H1 (cell line): ENCODE measurements at regions not wholly inside any gene's neighbourhood (a gene's known extent, or its start where the extent isn't known, plus 50 kb on each side); places are given as distances from the start of the nearest gene placed in this dataset.

Experiments used
- CTCF ChIA-PET: fragments of 300-600 bp; sonication (Branson Sonifier 250); formaldehyde crosslinking; loops from one replicate; lab custom pipeline; 2021; ENCODE audit not compliant: partially characterized antibody; lab: Charles Lee
- POLR2A ChIA-PET: fragments of 300-600 bp; sonication (Branson Sonifier 250); formaldehyde crosslinking; loops from one replicate; lab custom pipeline; 2021; ENCODE audit warnings: inconsistent platforms; ENCODE audit not compliant: partially characterized antibody; lab: Charles Lee
- DNase-seq, 2 experiments: peaks; one replicate each; pipeline versions ENCODE4 v3.0.0 to v3.0.0-alpha.2; 2010 to 2022; ENCODE audit warnings: low spot score in 2 of 2, low read depth in 1 of 2, mixed read lengths in 1 of 2
- FAIRE-seq: peaks from 2 replicates; lab custom pipeline; 2011; peaks lifted over from hg19 to GRCh38; lab: Jason Lieb, UNC
- H2AFZ ChIP-seq: 2 replicates; pipeline ENCODE4 v1.8.1; 2012; ENCODE audit warnings: low read length, inconsistent platforms
- H2AK5ac ChIP-seq: 2 replicates; pipeline ENCODE4 v1.6.1; 2013; ENCODE audit warnings: low read depth, low read length
- H2BK120ac ChIP-seq: replicated peaks from 2 replicates; pipeline ENCODE3; 2013; ENCODE audit warnings: low read depth, low read length, inconsistent platforms
- H2BK12ac ChIP-seq: 2 replicates; pipeline ENCODE4 v1.6.1; 2013; ENCODE audit warnings: low read depth, low read length
- H2BK15ac ChIP-seq: 2 replicates; pipeline ENCODE4 v1.6.1; 2013; ENCODE audit warnings: low read length
- H2BK20ac ChIP-seq: 2 replicates; pipeline ENCODE4 v1.6.1; 2013; ENCODE audit warnings: low read length
- H2BK5ac ChIP-seq: 2 replicates; pipeline ENCODE4 v1.6.1; 2013; ENCODE audit warnings: low read depth, low read length
- H3K14ac ChIP-seq: 2 replicates; pipeline ENCODE4 v1.6.1; 2013; ENCODE audit warnings: inconsistent platforms; ENCODE audit not compliant: insufficient read length
- H3K18ac ChIP-seq: 2 replicates; pipeline ENCODE4 v1.6.1; 2013; ENCODE audit warnings: low read length; ENCODE audit errors: extremely low read depth
- H3K23ac ChIP-seq: 2 replicates; pipeline ENCODE4 v1.6.1; 2013; ENCODE audit warnings: inconsistent platforms; ENCODE audit not compliant: insufficient read length
- H3K23me2 ChIP-seq: 2 replicates; pipeline ENCODE4 v1.6.1; 2013; ENCODE audit warnings: low read depth, low read length
- H3K27ac ChIP-seq: 2 replicates; pipeline ENCODE4 v1.6.1; 2011; ENCODE audit warnings: low read depth, low read length, inconsistent platforms
- H3K27me3 ChIP-seq, 4 experiments: replicated peaks in 1 of 4; 1 replicate in 1 of 4; 2 replicates in 3 of 4; pipeline versions ENCODE4 v1.6.1 to v1.8.1; 2011 to 2013; ENCODE audit warnings: low read length in 3 of 4, mild to moderate bottlenecking in 3 of 4, inconsistent platforms in 2 of 4, mixed read lengths in 2 of 4, moderate library complexity in 1 of 4; ENCODE audit not compliant: control insufficient read depth in 3 of 4, insufficient read depth in 3 of 4; ENCODE audit errors: extremely low read depth in 1 of 4
- H3K36me3 ChIP-seq, 4 experiments: 2 replicates each; pipeline versions ENCODE4 v1.6.1 to v1.8.1; 2011 to 2013; ENCODE audit warnings: mild to moderate bottlenecking in 4 of 4, low read length in 3 of 4, moderate library complexity in 2 of 4, control low read depth in 1 of 4, inconsistent platforms in 1 of 4; ENCODE audit not compliant: insufficient read depth in 4 of 4, control insufficient read depth in 2 of 4
- H3K4ac ChIP-seq: replicated peaks from 2 replicates; pipeline ENCODE3; 2013; ENCODE audit warnings: low read length, low read depth, mixed read lengths, inconsistent platforms; ENCODE audit not compliant: insufficient read length
- H3K4me1 ChIP-seq, 4 experiments: replicated peaks in 1 of 4; 1 replicate in 1 of 4; 2 replicates in 3 of 4; pipeline versions ENCODE4 v1.6.1 to v1.8.1; 2011 to 2013; ENCODE audit warnings: low read length in 3 of 4, inconsistent platforms in 2 of 4, mixed read lengths in 1 of 4; ENCODE audit not compliant: insufficient read depth in 4 of 4, control insufficient read depth in 3 of 4
- H3K4me2 ChIP-seq, 2 experiments: 2 replicates each; pipeline versions ENCODE4 v1.6.1 to v1.8.1; 2011 to 2013; ENCODE audit warnings: low read depth in 2 of 2, low read length in 2 of 2, control low read depth in 1 of 2, inconsistent platforms in 1 of 2, mild to moderate bottlenecking in 1 of 2; ENCODE audit not compliant: insufficient read depth in 1 of 2
- H3K4me3 ChIP-seq, 4 experiments: fragments of 200-600, 300-600 bp in 1 of 4; sonication (generic), shearing (Covaris generic), sonication (Bioruptor Twin) in 1 of 4; 2 replicates each; pipeline versions ENCODE4 v1.5.1 to v1.8.1; 2011 to 2016; ENCODE audit warnings: low read length in 4 of 4, low read depth in 3 of 4, control low read depth in 2 of 4, inconsistent platforms in 2 of 4, mild to moderate bottlenecking in 2 of 4, mixed read lengths in 1 of 4, moderate library complexity in 1 of 4; ENCODE audit not compliant: insufficient read depth in 2 of 4; ENCODE audit errors: extremely low read depth in 1 of 4
- H3K56ac ChIP-seq: replicated peaks from 2 replicates; pipeline ENCODE3; 2013; ENCODE audit warnings: low read depth, mild to moderate bottlenecking, mixed read lengths, low read length, inconsistent platforms; ENCODE audit not compliant: insufficient read length
- H3K79me1 ChIP-seq: 2 replicates; pipeline ENCODE4 v1.6.1; 2013; ENCODE audit warnings: low read depth, low read length, control low read depth
- H3K79me2 ChIP-seq, 2 experiments: 2 replicates each; pipeline versions ENCODE4 v1.6.1 to v1.8.1; 2012 to 2013; ENCODE audit warnings: low read length in 2 of 2, mild to moderate bottlenecking in 2 of 2, inconsistent platforms in 1 of 2; ENCODE audit not compliant: insufficient read depth in 2 of 2, control insufficient read depth in 1 of 2
- H3K9ac ChIP-seq, 4 experiments: replicated peaks in 1 of 4; 1 replicate in 1 of 4; 2 replicates in 3 of 4; pipeline versions ENCODE4 v1.6.1 to v1.8.1; 2011 to 2013; ENCODE audit warnings: low read depth in 3 of 4, low read length in 3 of 4, control low read depth in 2 of 4, mild to moderate bottlenecking in 2 of 4, moderate library complexity in 2 of 4, inconsistent platforms in 1 of 4; ENCODE audit errors: extremely low read depth in 1 of 4
- H3K9me3 ChIP-seq, 2 experiments: 2 replicates each; pipeline versions ENCODE4 v1.6.1 to v1.8.1; 2012 to 2013; ENCODE audit warnings: mild to moderate bottlenecking in 2 of 2, moderate library complexity in 2 of 2, control low read depth in 1 of 2, inconsistent platforms in 1 of 2, low read depth in 1 of 2, low read length in 1 of 2, mixed read lengths in 1 of 2; ENCODE audit not compliant: insufficient read depth in 2 of 2
- H4K20me1 ChIP-seq, 2 experiments: replicated peaks in 1 of 2; 2 replicates each; pipeline versions ENCODE3 to v1.8.1; 2011 to 2013; ENCODE audit warnings: inconsistent platforms in 2 of 2, low read length in 2 of 2, mild to moderate bottlenecking in 1 of 2; ENCODE audit not compliant: insufficient read depth in 2 of 2, control insufficient read depth in 1 of 2
- H4K5ac ChIP-seq: 2 replicates; pipeline ENCODE4 v1.6.1; 2013; ENCODE audit warnings: low read length, low read depth, mixed read lengths, inconsistent platforms; ENCODE audit not compliant: insufficient read length
- H4K8ac ChIP-seq: 2 replicates; pipeline ENCODE4 v1.8.0; 2013; ENCODE audit warnings: mild to moderate bottlenecking, moderate library complexity, low read length, inconsistent platforms; ENCODE audit not compliant: insufficient read depth; ENCODE audit errors: extremely low read depth
- H4K91ac ChIP-seq: replicated peaks from 2 replicates; pipeline ENCODE3; 2013; ENCODE audit warnings: low read length, mixed read lengths, inconsistent platforms; ENCODE audit not compliant: insufficient read length
- ATF3 ChIP-seq: IDR thresholded peaks from 2 replicates; pipeline ENCODE4 v1.6.1; 2011; ENCODE audit warnings: low read depth, mild to moderate bottlenecking, low read length; ENCODE audit not compliant: insufficient read depth
- RNF2 ChIP-seq: fragments of 200-900, 300-1000 bp; sonication (generic); IDR thresholded peaks from 2 replicates; pipeline ENCODE4 v1.7.1; 2016; ENCODE audit warnings: borderline replicate concordance, low read depth, mild to moderate bottlenecking, antibody characterized with exemption, low read length; ENCODE audit not compliant: poor library complexity, severe bottlenecking; ENCODE audit errors: missing control alignments
- WGBS, 2 experiments: shearing (Covaris generic) in 1 of 2; methylation state at CpG; one replicate each; pipeline versions ENCODE4 v1.1.6 to v1.1.7; 2013 to 2015; ENCODE audit warnings: low lambda C conversion rate in 2 of 2, mixed read lengths in 2 of 2, inconsistent platforms in 1 of 2, low coverage in 1 of 2, missing lambda C conversion rate in 1 of 2; ENCODE audit not compliant: insufficient replicate concordance in 2 of 2, insufficient coverage in 1 of 2, insufficient read length in 1 of 2; ENCODE audit errors: extremely low coverage in 1 of 2, missing lambda C conversion rate in 1 of 2; 5-methylcytosine and 5-hydroxymethylcytosine counted together

DNA sequence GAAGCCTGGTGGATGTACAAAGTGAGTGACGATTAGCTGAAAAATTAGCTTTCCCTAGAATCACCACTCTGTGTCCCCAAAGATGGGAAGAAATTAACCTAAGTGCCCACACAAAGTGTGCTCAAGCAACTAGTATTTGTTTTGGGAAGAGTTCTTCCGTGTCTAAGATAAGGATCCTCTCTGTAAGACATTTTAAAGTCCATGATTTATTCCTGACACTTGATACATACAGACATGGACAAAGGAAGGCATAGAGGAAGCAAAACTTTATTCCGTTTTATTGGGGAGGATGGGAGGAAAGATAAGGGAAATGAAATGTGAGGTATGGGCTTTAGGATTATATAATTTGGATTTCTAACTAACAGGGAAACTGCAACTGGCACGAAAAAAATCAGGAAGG, 1772.6 kb downstream of the EFNA5 start:
- H2BK5ac ChIP-seq, result no peak overlapping the region
- H3K23me2 ChIP-seq, result no peaks in the 10 kb centered on the region
- H3K27me3 ChIP-seq, result no peaks in the 10 kb centered on the region
- H2AK5ac ChIP-seq, result no peak overlapping the region
- H2AFZ ChIP-seq, result no peak overlapping the region
- no peak overlapping the region for H4K8ac ChIP-seq
- no peak overlapping the region for H4K5ac ChIP-seq
- H3K4ac ChIP-seq, result no peak overlapping the region
- no peak overlapping the region for H2BK120ac ChIP-seq
- no peak overlapping the region for H3K14ac ChIP-seq
- no peak overlapping the region for H3K23ac ChIP-seq
- TF ChIP-seq ATF3 (no peak), RNF2 (no peak)
- POLR2A ChIA-PET, result no interaction called here
- no peak overlapping the region for H3K4me2 ChIP-seq
- H3K79me2 ChIP-seq, result no peaks in the 10 kb centered on the region
- CTCF ChIA-PET, result no interaction called here
- no peaks in the 10 kb centered on the region for H3K4me1 ChIP-seq
- H3K9ac ChIP-seq, result no peak overlapping the region
- H3K27ac ChIP-seq, result no peak overlapping the region
- no peak overlapping the region for H2BK12ac ChIP-seq
- DNase-seq, result no peak
- no peak overlapping the region for H3K18ac ChIP-seq
- FAIRE-seq, result no peak
- WGBS, 2 experiments, result 91 to 100% methylated on average over 1 to 4 of the region's 4 CpGs
- no peaks in the 10 kb centered on the region for H3K79me1 ChIP-seq
- no peak overlapping the region for H2BK15ac ChIP-seq
- H4K91ac ChIP-seq, result no peak overlapping the region
- H3K36me3 ChIP-seq, result no peaks in the 10 kb centered on the region
- no peaks in the 10 kb centered on the region for H4K20me1 ChIP-seq
- no peak overlapping the region for H3K4me3 ChIP-seq
- no peaks in the 10 kb centered on the region for H3K9me3 ChIP-seq
- H3K56ac ChIP-seq, result no peak overlapping the region
- H2BK20ac ChIP-seq, result no peak overlapping the region
